K562 (cell line): ENCODE measurements at regions not wholly inside any gene's neighbourhood (a gene's known extent, or its start where the extent isn't known, plus 50 kb on each side); places are given as distances from the start of the nearest gene placed in this dataset.

Experiments used
- ATAC-seq: fragments of 200-7000 bp; cut with Tn5 transposase; 3 replicates; pipeline ENCODE4 v1.9.1; 2020; ENCODE audit warnings: moderate library complexity
- BruUV-seq: library from RNA; stranded (reverse); fragments of 400-500 nt; replicated peaks from 2 replicates; lab custom pipeline; 2021; lab: Mats Ljungman, UMichigan
- CTCF ChIA-PET: fragments of 300-600 bp; formaldehyde crosslinking; extraction: SDS; loops from one replicate; lab custom pipeline; 2021; ENCODE audit warnings: low intra/inter-chr PET ratio; lab: Yijun Ruan, JAX
- POLR2A ChIA-PET: fragments of 300-600, 350-650 bp; sonication (Branson Sonifier 250); formaldehyde crosslinking; extraction: SDS; loops from one replicate; lab custom pipeline; 2021; ENCODE audit warnings: antibody characterized with exemption, inconsistent platforms; lab: Yijun Ruan, JAX
- DNase-seq, 4 experiments: peaks; one replicate each; pipeline versions ENCODE4 v3.0.0 to v3.0.0-alpha.2; 2011 to 2018; ENCODE audit warnings: low spot score in 3 of 4, mixed read lengths in 3 of 4; ENCODE audit errors: extremely low read depth in 1 of 4
- FAIRE-seq: peaks from 2 replicates; lab custom pipeline; 2011; peaks lifted over from hg19 to GRCh38; lab: Jason Lieb, UNC
- H2AFZ ChIP-seq: 2 replicates; pipeline ENCODE4 v1.6.0; 2011; ENCODE audit warnings: low read depth, low read length, control low read depth, inconsistent platforms
- H3K27ac ChIP-seq: fragments of 200-600 bp; 3 replicates; pipeline ENCODE4 v1.8.0; 2011; ENCODE audit warnings: low read depth, mild to moderate bottlenecking, control low read depth, inconsistent platforms, low read length, moderate library complexity, mixed read lengths; ENCODE audit errors: extremely low read depth
- H3K27me3 ChIP-seq, 2 experiments: fragments of 300-600 bp in 1 of 2; 2 replicates in 1 of 2; 3 replicates in 1 of 2; pipeline versions ENCODE4 v1.6.0 to v1.8.0; 2011; ENCODE audit warnings: inconsistent platforms in 2 of 2, low read length in 2 of 2, mild to moderate bottlenecking in 1 of 2, mixed read lengths in 1 of 2, moderate library complexity in 1 of 2; ENCODE audit not compliant: control insufficient read depth in 2 of 2, insufficient read depth in 2 of 2
- H3K36me3 ChIP-seq: fragments of 300-600 bp; 3 replicates; pipeline ENCODE4 v1.8.0; 2011; ENCODE audit warnings: mild to moderate bottlenecking, low read length, inconsistent platforms; ENCODE audit not compliant: control insufficient read depth, insufficient read depth
- H3K4me1 ChIP-seq, 2 experiments: fragments of 200-600 bp in 1 of 2; replicated peaks in 1 of 2; 2 replicates in 1 of 2; 3 replicates in 1 of 2; pipeline versions ENCODE4 v1.5.1 to v1.8.0; 2011; ENCODE audit warnings: inconsistent platforms in 2 of 2, low read length in 2 of 2, mild to moderate bottlenecking in 1 of 2, mixed read lengths in 1 of 2, moderate library complexity in 1 of 2; ENCODE audit not compliant: control insufficient read depth in 2 of 2, insufficient read depth in 2 of 2
- H3K4me2 ChIP-seq: 2 replicates; pipeline ENCODE4 v1.6.1; 2011; ENCODE audit warnings: low read length, control low read depth, inconsistent platforms, mixed read lengths; ENCODE audit not compliant: insufficient read depth
- H3K4me3 ChIP-seq: fragments of 200-600 bp; sonication (generic), shearing (Covaris generic); 2 replicates; pipeline ENCODE4 v1.5.1; 2016; ENCODE audit warnings: control low read depth, inconsistent platforms
- H3K79me2 ChIP-seq: fragments of 200-600 bp; 3 replicates; pipeline ENCODE4 v1.8.0; 2011; ENCODE audit warnings: low read length, inconsistent platforms; ENCODE audit not compliant: control insufficient read depth, insufficient read depth
- H3K9ac ChIP-seq, 2 experiments: 2 replicates each; pipeline versions ENCODE4 v1.6.0 to v1.6.1; 2011; ENCODE audit warnings: low read depth in 2 of 2, low read length in 2 of 2, control low read depth in 1 of 2, inconsistent platforms in 1 of 2, mild to moderate bottlenecking in 1 of 2, mixed read lengths in 1 of 2; ENCODE audit not compliant: insufficient read depth in 1 of 2
- H3K9me1 ChIP-seq: one replicate; pipeline ENCODE4 v1.6.0; 2011; ENCODE audit warnings: inconsistent platforms, mild to moderate bottlenecking, low read length, moderate library complexity; ENCODE audit not compliant: control insufficient read depth, insufficient read depth
- H3K9me3 ChIP-seq: replicated peaks from 2 replicates; pipeline ENCODE4 v1.5.1; 2011; ENCODE audit warnings: low read depth, low read length, inconsistent platforms; ENCODE audit not compliant: control insufficient read depth, insufficient read depth
- H4K20me1 ChIP-seq: replicated peaks from 2 replicates; pipeline ENCODE4 v1.6.1; 2011; ENCODE audit warnings: low read length, inconsistent platforms, mixed read lengths; ENCODE audit not compliant: control insufficient read depth, insufficient read depth
- CBX3 ChIP-seq, 2 experiments: IDR thresholded peaks; 1 replicate in 1 of 2; 2 replicates in 1 of 2; pipeline ENCODE4 v1.6.1; 2012; ENCODE audit warnings: inconsistent platforms in 2 of 2, low read length in 2 of 2, borderline replicate concordance in 1 of 2, control low read depth in 1 of 2
- ESRRA ChIP-seq: fragments of 450-650 bp; IDR thresholded peaks from 2 replicates; pipeline ENCODE4 v1.6.1; 2014; ENCODE audit warnings: low read depth, mild to moderate bottlenecking, moderate library complexity, borderline replicate concordance
- FOXK2 ChIP-seq, 2 experiments: fragments of 450-650 bp; IDR thresholded peaks in 1 of 2; conservative IDR thresholded peaks in 1 of 2; 2 replicates each; pipeline ENCODE4 v1.6.1; 2016; ENCODE audit warnings: low read depth in 2 of 2, mild to moderate bottlenecking in 1 of 2
- GABPB1 ChIP-seq: sonication (generic); formaldehyde crosslinking; IDR thresholded peaks from 2 replicates; pipeline ENCODE4 v1.8.0; 2022; ENCODE audit warnings: mild to moderate bottlenecking, missing genetic modification reagents
- HBP1 ChIP-seq: fragments of 450-650 bp; formaldehyde crosslinking; IDR thresholded peaks from 2 replicates; pipeline ENCODE4 v1.4.0; 2022; ENCODE audit warnings: missing genetic modification characterization
- HCFC1 ChIP-seq: IDR thresholded peaks from 2 replicates; pipeline ENCODE4 v1.6.1; 2012; ENCODE audit warnings: low read depth, low read length, improper control_type of control experiment
- KLF6 ChIP-seq: fragments of 250-450 bp; sonication (Bioruptor Pico); IDR thresholded peaks from 2 replicates; pipeline ENCODE4 v1.4.0; 2020; ENCODE audit warnings: mild to moderate bottlenecking, moderate library complexity, borderline replicate concordance
- MITF ChIP-seq: IDR thresholded peaks from 2 replicates; pipeline ENCODE4 v1.6.1; 2014; ENCODE audit warnings: antibody characterized with exemption
- SIRT6 ChIP-seq: IDR thresholded peaks from one replicate; pipeline ENCODE4 v1.6.1; 2012; ENCODE audit warnings: low read depth, mild to moderate bottlenecking, control low read depth, inconsistent platforms, low read length, moderate library complexity
- TFE3 ChIP-seq: fragments of 450-650 bp; formaldehyde crosslinking; IDR thresholded peaks from 2 replicates; pipeline ENCODE4 v1.4.0; 2020; ENCODE audit warnings: mild to moderate bottlenecking, mixed read lengths
- USF2 ChIP-seq: sonication (generic); formaldehyde crosslinking; IDR thresholded peaks from 2 replicates; pipeline ENCODE4 v1.5.0; 2020; ENCODE audit warnings: missing genetic modification reagents
- WHSC1 ChIP-seq: IDR thresholded peaks from one replicate; pipeline ENCODE4 v1.6.1; 2012; ENCODE audit warnings: low read length, control low read depth, inconsistent platforms
- ZNF184 ChIP-seq: sonication (generic); formaldehyde crosslinking; IDR thresholded peaks from 2 replicates; pipeline ENCODE4 v1.5.0; 2020; ENCODE audit warnings: missing genetic modification reagents
- ZNF263 ChIP-seq: sonication (generic); formaldehyde crosslinking; IDR thresholded peaks from 2 replicates; pipeline ENCODE4 v1.8.0; 2022; ENCODE audit warnings: mild to moderate bottlenecking, missing genetic modification reagents, borderline replicate concordance
- ZNF384 ChIP-seq: IDR thresholded peaks from 2 replicates; pipeline ENCODE4 v1.6.1; 2012; ENCODE audit warnings: low read depth, low read length, improper control_type of control experiment
- ZNF436 ChIP-seq: fragments of 250-450, 450-650 bp; sonication (Bioruptor Pico); formaldehyde crosslinking; IDR thresholded peaks from 2 replicates; pipeline ENCODE4 v1.7.0; 2020; ENCODE audit warnings: mild to moderate bottlenecking
- WGBS: fragments of 100-300 bp; shearing (Covaris generic); methylation state at CpG from one replicate; pipeline ENCODE4 v1.1.6; 2016; ENCODE audit warnings: low coverage, mixed read lengths; ENCODE audit not compliant: insufficient coverage; ENCODE audit errors: missing lambda C conversion rate; 5-methylcytosine and 5-hydroxymethylcytosine counted together
- in situ Hi-C: fragments of 300-500 bp; cut with MboI; formaldehyde crosslinking; loops from 4 replicates; pipeline ENCODE4 v1.15.0; 2018; ENCODE audit warnings: inconsistent platforms, mixed read lengths
- intact Hi-C: fragments of 100-400 bp; cut with micrococcal nuclease; formaldehyde crosslinking; loops from 2 replicates; pipeline ENCODE4 v1.14.2; 2022

GRCh38 chr5:10166392-10166791 lies 83.3 kb downstream of the ATPSCKMT start (continued):
- TF ChIP-seq MITF (no peak), KLF6 (CRISPR knock-in tag) (no peak), ESRRA (no peak), FOXK2 (conservative IDR thresholded peaks at IDR 0.05 in 1 of 2, IDR thresholded peaks at IDR 0.05 in 1 of 2; ENCODE audit: low read depth in 2 of 2) (no peak), HBP1 (no peak), ZNF436 (CRISPR knock-in tag) (no peak), CBX3 (IDR thresholded peaks at IDR 0.05; ENCODE audit: borderline replicate concordance in 1 of 2, low read length in 2 of 2) (no peak), WHSC1 (no peak), ZNF384 (no peak)

GRCh38 chr5:10162468-10162867 lies 87.2 kb downstream of the ATPSCKMT start:
- H3K4me1 ChIP-seq: no peaks in the 10 kb centered on the region
- FAIRE-seq: no peak
- POLR2A ChIA-PET: interaction anchor here (1.3 kb wide), 1 partner anchor 12 kb away, joined by 3 read pairs; no protein-coding TSS in a partner anchor
- H3K4me2 ChIP-seq: no peak overlapping the region
- DNase-seq: no peak
- H3K9me1 ChIP-seq: no peaks in the 10 kb centered on the region
- H3K79me2 ChIP-seq: no peaks in the 10 kb centered on the region
- no peaks in the 10 kb centered on the region for H3K36me3 ChIP-seq
- ATAC-seq: no peak
- no peak overlapping the region for H3K9ac ChIP-seq
- TF ChIP-seq TFE3 (CRISPR knock-in tag): no peak
- no peak for TF ChIP-seq USF2
- TF ChIP-seq ZNF184 (CRISPR knock-in tag): no peak
- TF ChIP-seq SIRT6: no peak
- no peak for TF ChIP-seq GABPB1 (CRISPR knock-in tag)
- TF ChIP-seq HCFC1: no peak
- TF ChIP-seq ZNF263 (CRISPR knock-in tag): no peak
- no TSS peak for BruUV-seq
- intact Hi-C loops: no loop called here
- in situ Hi-C loops: no loop called here
- H3K27ac ChIP-seq: no peak overlapping the region
- H4K20me1 ChIP-seq: no peaks in the 10 kb centered on the region
- CTCF ChIA-PET: no interaction called here
- peaks cover 0 to 4% of the 10 kb centered on the region in 2 experiments; a peak in 2 of 5 replicates for H3K27me3 ChIP-seq
- WGBS: 0% methylated on average over 5 of the region's 5 CpGs
- H3K4me3 ChIP-seq: no peak overlapping the region
- H2AFZ ChIP-seq: no peak overlapping the region
- no peaks in the 10 kb centered on the region for H3K9me3 ChIP-seq
